ENCODE measurements at regions not wholly inside any gene's neighbourhood (a gene's known extent, or its start where the extent isn't known, plus 50 kb on each side); places are given as distances from the start of the nearest gene placed in this dataset.

GRCh38 chr1:240695416-240695815, 83.5 kb upstream of the GREM2 start:
- TF ChIP-seq CTCF (conservative IDR thresholded peaks at IDR 0.05; ENCODE audit: low read depth in 2 of 2) (no peak), STAT1 (IDR thresholded peaks at IDR 0.05; ENCODE audit: unreplicated experiment) (no peak), POLR2AphosphoS5 (IDR thresholded peaks at IDR 0.05; ENCODE audit: low read depth) (no peak), EZH2 (IDR thresholded peaks at IDR 0.05; ENCODE audit: low read depth, unreplicated experiment) (no peak), ZNF462 (CRISPR knock-in tag; IDR thresholded peaks at IDR 0.05) (no peak), NANOG (IDR thresholded peaks at IDR 0.05; ENCODE audit: borderline replicate concordance) (no peak), REST (IDR thresholded peaks at IDR 0.05; ENCODE audit: unreplicated experiment) (no peak), CREB1 (CRISPR knock-in tag; IDR thresholded peaks at IDR 0.05; ENCODE audit: low read depth) (no peak)
